Mucosa of descending colon (tissue), 3 donors: ENCODE measurements at regions not wholly inside any gene's neighbourhood (a gene's known extent, or its start where the extent isn't known, plus 50 kb on each side); places are given as distances from the start of the nearest gene placed in this dataset.

ENCODE experiments used
- ATAC-seq: fragments of 200-7000 bp; cut with Tn5 transposase; one replicate; pipeline ENCODE4 v1.9.1; 2020; ENCODE audit warnings: mild to moderate bottlenecking, moderate library complexity
- DNase-seq, 3 donors: peaks; one replicate each; pipeline ENCODE4 v3.0.0-alpha.2; 2020
- H3K36me3 ChIP-seq: fragments of 200-600 bp; one replicate; pipeline ENCODE4 v1.8.0; 2021; ENCODE audit warnings: low read depth, mild to moderate bottlenecking
- H3K4me1 ChIP-seq: fragments of 200-600 bp; one replicate; pipeline ENCODE4 v1.8.0; 2021; ENCODE audit warnings: low read depth, mild to moderate bottlenecking
- H3K4me3 ChIP-seq: fragments of 200-600 bp; one replicate; pipeline ENCODE4 v1.8.0; 2021; ENCODE audit warnings: mild to moderate bottlenecking
- H3K9me3 ChIP-seq: fragments of 200-600 bp; one replicate; pipeline ENCODE4 v1.8.0; 2021; ENCODE audit warnings: mild to moderate bottlenecking
- intact Hi-C, 2 donors: fragments of 100-400 bp; cut with DNase I in 1 of 2; cut with micrococcal nuclease in 1 of 2; formaldehyde crosslinking; loops; one replicate each; pipeline versions ENCODE4 v1.11.0 to v1.11.1; 2022; cut with DNase I, micrococcal nuclease
- TF ChIP-seq, protein P1 (sequence below): fragments of 200-600 bp; IDR thresholded peaks from one replicate; pipeline ENCODE4 v1.8.0; 2022; ENCODE audit warnings: antibody characterized with exemption, mild to moderate bottlenecking
- donor health status: DM: no; HTN: no; CAD: no; lungs with moderate emphysema.
- donor health status: DM: no; HTN: no; CAD: no.
- donor health status: DM: no; HTN: yes; CAD: no.

DNA sequence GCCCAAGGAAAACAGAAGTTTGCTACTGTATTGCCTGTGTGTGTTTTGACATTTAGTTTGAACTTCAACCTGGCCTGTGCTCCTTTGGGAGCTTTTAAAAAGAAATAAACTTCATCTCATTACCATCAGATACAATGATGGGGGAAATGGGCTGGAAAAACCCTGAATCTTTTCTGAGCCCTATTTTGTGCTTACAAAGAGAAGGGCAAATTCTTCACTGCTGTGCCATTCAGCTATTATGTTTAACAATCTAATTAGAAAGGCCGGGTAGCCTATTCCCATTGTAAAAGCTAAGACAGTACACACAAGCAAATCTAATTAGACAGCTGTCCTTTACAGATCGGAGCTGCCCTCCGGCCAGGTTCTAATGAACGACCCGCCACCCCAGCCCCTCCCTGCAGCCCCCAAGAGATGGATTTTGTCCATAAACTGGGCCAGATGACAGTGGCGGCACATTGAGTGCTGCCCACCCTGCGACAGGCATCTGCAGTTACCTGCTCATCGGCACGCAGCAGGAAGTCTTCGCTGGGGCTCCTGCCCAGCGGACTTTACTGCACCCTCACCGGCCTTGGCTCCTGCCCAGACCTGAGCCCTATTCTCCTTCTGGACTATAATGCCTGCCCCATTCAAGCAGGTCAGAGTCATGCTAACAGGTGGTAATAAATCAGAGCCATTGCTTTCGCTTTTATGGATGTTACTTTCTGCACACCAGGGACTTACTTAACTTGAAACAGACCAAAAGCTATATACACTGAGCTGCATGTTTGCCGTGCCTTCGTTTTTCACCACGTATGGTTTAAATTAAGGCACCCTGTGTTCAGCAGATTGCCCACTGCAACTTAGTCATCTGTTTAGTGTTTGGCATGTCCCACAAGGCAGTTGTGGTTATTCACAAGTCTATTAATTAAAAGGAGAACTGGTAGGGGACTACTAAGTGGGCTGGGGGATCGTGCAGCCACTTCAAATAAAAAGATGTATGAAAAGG, 549.6 kb downstream of the FGF9 start:
- peaks cover 12% of the 10 kb centered on the region for H3K4me1 ChIP-seq
- DNase-seq (peak; percentile 61 to 77 (median 64)), ATAC-seq (peak; percentile 94)
- no peaks in the 10 kb centered on the region for H3K36me3 ChIP-seq
- no peak overlapping the region for H3K4me3 ChIP-seq
- TF ChIP-seq, protein P1, sequence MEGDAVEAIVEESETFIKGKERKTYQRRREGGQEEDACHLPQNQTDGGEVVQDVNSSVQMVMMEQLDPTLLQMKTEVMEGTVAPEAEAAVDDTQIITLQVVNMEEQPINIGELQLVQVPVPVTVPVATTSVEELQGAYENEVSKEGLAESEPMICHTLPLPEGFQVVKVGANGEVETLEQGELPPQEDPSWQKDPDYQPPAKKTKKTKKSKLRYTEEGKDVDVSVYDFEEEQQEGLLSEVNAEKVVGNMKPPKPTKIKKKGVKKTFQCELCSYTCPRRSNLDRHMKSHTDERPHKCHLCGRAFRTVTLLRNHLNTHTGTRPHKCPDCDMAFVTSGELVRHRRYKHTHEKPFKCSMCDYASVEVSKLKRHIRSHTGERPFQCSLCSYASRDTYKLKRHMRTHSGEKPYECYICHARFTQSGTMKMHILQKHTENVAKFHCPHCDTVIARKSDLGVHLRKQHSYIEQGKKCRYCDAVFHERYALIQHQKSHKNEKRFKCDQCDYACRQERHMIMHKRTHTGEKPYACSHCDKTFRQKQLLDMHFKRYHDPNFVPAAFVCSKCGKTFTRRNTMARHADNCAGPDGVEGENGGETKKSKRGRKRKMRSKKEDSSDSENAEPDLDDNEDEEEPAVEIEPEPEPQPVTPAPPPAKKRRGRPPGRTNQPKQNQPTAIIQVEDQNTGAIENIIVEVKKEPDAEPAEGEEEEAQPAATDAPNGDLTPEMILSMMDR, result no peak
- no peaks in the 10 kb centered on the region for H3K9me3 ChIP-seq
- intact Hi-C loops, result no loop called here

DNA sequence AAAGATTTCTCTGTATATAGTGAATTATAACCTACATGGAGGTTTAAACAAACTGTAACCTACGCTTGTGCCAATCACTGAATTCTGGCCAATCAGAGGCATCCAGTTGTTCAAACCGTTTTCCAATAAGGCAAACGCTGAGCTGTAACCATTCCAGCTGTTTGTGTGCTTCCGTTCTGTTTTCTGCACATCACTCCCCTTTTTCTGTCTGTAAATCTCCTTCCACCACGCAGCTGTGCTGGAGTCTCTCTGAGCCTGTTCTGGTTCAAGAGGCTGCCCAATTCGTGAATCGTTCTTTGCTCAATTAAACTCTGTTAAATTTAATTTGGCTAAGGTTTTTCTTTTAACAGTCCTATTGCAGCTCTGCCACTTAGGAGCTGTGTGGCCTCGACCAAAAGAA, 552.5 kb downstream of the FGF9 start:
- Histone ChIP-seq H3K4me1 (peaks cover 12% of the 10 kb centered on the region), H3K36me3 (no peaks in the 10 kb centered on the region), H3K9me3 (no peaks in the 10 kb centered on the region), H3K4me3 (no peak overlapping the region)
- intact Hi-C loops, result no loop called here
- ATAC-seq (no peak), DNase-seq (no peak)
- TF ChIP-seq, protein P1, result no peak

DNA sequence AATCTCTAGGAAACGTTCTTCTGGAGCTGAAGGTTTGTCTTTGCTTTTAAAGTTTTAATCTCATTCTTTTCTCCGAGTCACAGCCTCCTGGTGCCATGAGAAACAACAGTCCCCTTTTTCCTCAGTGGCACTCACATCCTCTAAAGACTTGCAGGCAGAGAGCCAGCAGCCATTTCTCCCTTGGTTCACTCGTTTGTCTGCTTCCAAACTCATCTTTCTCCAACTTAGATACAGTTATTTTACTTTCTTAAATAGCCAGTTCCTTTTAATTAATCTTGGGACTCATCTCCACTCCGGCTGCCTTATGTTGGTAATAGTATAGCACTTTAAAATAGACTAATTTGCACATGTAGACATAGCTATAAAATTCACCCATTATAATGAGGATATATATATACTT, 555.2 kb downstream of the FGF9 start:
- Histone ChIP-seq H3K9me3 (no peaks in the 10 kb centered on the region), H3K36me3 (no peaks in the 10 kb centered on the region), H3K4me3 (no peak overlapping the region), H3K4me1 (no peaks in the 10 kb centered on the region)
- TF ChIP-seq, protein P1, result no peak
- ATAC-seq (no peak), DNase-seq (no peak)
- intact Hi-C loops, result no loop called here

DNA sequence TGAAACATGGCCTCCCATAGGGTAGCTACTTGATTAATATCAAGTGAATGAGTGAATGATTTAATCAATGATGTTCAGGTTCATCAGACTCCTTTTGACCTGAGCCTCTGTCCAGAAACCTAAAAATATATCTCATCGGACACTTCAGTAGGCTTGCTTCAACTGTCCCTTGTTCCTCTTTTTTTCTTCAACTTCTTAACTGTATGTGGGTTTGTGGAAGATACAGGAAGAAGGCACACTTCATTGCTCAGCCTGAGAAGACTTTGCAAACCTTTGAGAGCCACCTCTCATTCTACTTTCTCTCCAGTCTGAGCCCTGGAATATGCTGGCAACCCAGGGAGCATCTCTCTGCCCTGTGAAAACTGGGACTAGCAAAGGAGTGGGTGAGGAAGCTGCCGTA, 557.0 kb downstream of the FGF9 start:
- TF ChIP-seq, protein P1, result no peak
- intact Hi-C loops, result no loop called here
- Histone ChIP-seq H3K4me1 (no peaks in the 10 kb centered on the region), H3K4me3 (no peak overlapping the region), H3K36me3 (no peaks in the 10 kb centered on the region), H3K9me3 (no peaks in the 10 kb centered on the region)
- DNase-seq (no peak), ATAC-seq (no peak)

DNA sequence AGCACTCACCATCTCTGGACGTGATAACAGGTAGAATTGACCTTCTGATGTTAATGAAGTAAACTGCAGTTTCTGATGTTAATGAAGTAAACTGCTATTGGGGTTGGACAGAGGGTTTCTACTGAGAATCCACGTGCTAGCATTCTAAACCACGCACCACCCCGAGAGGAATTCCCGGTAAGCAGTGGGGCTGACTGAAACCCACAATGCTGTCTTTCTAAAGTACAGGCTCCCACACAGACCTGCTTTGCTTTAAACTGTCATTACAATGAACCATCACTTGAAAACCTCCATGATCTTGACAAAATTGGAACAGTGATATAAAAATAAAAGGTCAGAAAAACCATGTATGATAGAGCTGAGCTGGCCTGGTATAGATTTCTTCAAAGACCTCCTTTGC, 559.0 kb downstream of the FGF9 start:
- H3K4me3 ChIP-seq, result no peak overlapping the region
- no peaks in the 10 kb centered on the region for H3K9me3 ChIP-seq
- no peaks in the 10 kb centered on the region for H3K36me3 ChIP-seq
- intact Hi-C loops, result no loop called here
- H3K4me1 ChIP-seq, result no peaks in the 10 kb centered on the region
- DNase-seq, result no peak
- TF ChIP-seq, protein P1, result no peak
- ATAC-seq, result no peak
